ENCODE measurements at regions not wholly inside any gene's neighbourhood (a gene's known extent, or its start where the extent isn't known, plus 50 kb on each side); places are given as distances from the start of the nearest gene placed in this dataset.
"Not testable (repeated sequence)": the region's sequence is repeated elsewhere in the genome, so short reads cannot be mapped to it uniquely, and the experiment has no call there.

DNA sequence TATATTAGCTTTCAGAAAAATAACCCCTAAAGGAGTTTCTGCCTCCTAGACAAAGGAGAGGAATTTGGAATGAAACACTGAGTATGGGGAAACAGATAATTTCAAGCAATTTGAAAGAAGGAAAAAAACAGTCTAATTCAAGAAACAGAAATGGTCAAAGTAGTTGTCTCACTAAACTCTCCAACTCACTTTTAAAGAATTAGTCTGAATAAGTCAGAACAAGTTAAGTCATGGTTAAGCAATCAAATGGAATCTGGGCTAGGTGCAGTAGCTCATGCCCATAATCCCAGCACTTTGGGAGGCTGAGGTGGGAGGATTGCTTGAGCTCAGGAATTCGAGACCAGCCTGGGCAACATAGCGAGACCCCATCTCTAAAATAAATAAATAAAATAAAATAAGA is 95.7 kb upstream of the GRIA3 start:
- Histone ChIP-seq H3K36me3 (no peaks in the 10 kb centered on the region), H3K4me3 (no peak overlapping the region), H3K27me3 (replicated peaks; ENCODE audit: insufficient read depth) (no peaks in the 10 kb centered on the region), H3K9me3 (no peaks in the 10 kb centered on the region), H3K27ac (no peak overlapping the region), H3K4me1 (replicated peaks) (no peaks in the 10 kb centered on the region)
- intact Hi-C loops (cut with DNase I), result no loop called here
- DNase-seq (ENCODE audit: low spot score), result no peak
- WGBS, result 96% methylated on average over 2 of the region's 2 CpGs
- TF ChIP-seq POLR2A (IDR thresholded peaks at IDR 0.05) (no peak), POLR2AphosphoS5 (IDR thresholded peaks at IDR 0.05) (no peak)
- TF ChIP-seq, protein P1, sequence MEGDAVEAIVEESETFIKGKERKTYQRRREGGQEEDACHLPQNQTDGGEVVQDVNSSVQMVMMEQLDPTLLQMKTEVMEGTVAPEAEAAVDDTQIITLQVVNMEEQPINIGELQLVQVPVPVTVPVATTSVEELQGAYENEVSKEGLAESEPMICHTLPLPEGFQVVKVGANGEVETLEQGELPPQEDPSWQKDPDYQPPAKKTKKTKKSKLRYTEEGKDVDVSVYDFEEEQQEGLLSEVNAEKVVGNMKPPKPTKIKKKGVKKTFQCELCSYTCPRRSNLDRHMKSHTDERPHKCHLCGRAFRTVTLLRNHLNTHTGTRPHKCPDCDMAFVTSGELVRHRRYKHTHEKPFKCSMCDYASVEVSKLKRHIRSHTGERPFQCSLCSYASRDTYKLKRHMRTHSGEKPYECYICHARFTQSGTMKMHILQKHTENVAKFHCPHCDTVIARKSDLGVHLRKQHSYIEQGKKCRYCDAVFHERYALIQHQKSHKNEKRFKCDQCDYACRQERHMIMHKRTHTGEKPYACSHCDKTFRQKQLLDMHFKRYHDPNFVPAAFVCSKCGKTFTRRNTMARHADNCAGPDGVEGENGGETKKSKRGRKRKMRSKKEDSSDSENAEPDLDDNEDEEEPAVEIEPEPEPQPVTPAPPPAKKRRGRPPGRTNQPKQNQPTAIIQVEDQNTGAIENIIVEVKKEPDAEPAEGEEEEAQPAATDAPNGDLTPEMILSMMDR (IDR thresholded peaks at IDR 0.05), result no peak

DNA sequence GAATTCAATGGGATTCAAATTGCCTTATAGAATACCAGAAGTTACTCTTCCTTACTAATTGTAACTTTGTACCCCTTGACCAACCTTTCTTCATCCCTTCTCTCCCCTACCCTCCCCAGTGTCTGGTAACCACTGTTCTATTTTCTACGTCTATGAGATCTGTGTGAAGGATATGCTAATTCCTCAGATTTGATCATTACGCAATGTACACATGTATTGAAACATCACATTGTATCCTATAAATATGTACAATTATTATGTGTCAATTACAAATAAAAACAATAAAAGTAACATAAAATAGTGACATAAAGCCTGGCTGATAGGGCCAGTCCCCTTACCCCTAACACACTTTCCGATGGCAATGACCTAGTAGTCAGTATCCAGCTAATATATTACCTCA is 95.1 kb upstream of the GRIA3 start:
- H3K27me3 ChIP-seq (replicated peaks; ENCODE audit: insufficient read depth), result no peaks in the 10 kb centered on the region
- 74% methylated on average over 3 of the region's 3 CpGs for WGBS
- DNase-seq (ENCODE audit: low spot score), result no peak
- no peak overlapping the region for H3K27ac ChIP-seq
- H3K36me3 ChIP-seq, result no peaks in the 10 kb centered on the region
- TF ChIP-seq POLR2AphosphoS5 (IDR thresholded peaks at IDR 0.05) (no peak), POLR2A (IDR thresholded peaks at IDR 0.05) (no peak)
- TF ChIP-seq, protein P1 (IDR thresholded peaks at IDR 0.05), result no peak
- H3K4me3 ChIP-seq, result no peak overlapping the region
- no peaks in the 10 kb centered on the region for H3K9me3 ChIP-seq
- no peaks in the 10 kb centered on the region for H3K4me1 ChIP-seq (replicated peaks)
- intact Hi-C loops (cut with DNase I), result no loop called here

DNA sequence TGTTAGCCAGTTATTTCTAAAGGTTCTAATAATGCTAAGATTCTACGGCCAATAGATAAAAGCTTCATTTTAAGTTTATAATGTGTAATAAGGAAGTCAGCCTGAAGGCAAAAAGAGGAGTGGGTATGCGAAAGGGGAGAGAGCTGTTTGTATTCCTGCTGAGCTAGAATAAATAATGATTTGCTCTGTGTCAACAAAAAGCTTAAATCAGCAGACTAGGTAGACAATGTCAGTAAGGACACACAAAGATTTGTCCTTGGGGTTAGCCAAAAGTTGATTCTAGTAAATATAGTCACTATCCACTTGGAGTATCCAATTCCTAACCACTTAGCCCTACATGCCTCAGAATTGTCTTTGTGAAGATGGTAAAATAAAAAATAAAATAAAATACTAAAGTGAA is 90.3 kb upstream of the GRIA3 start:
- intact Hi-C loops (cut with DNase I), result no loop called here
- no peaks in the 10 kb centered on the region for H3K27me3 ChIP-seq (replicated peaks; ENCODE audit: insufficient read depth)
- TF ChIP-seq, protein P1 (IDR thresholded peaks at IDR 0.05), result no peak
- no peak for TF ChIP-seq POLR2AphosphoS5 (IDR thresholded peaks at IDR 0.05)
- H3K4me1 ChIP-seq (replicated peaks), result no peaks in the 10 kb centered on the region
- no peak overlapping the region for H3K4me3 ChIP-seq
- H3K36me3 ChIP-seq, result no peaks in the 10 kb centered on the region
- WGBS, result 61% methylated on average over 2 of the region's 2 CpGs
- DNase-seq (ENCODE audit: low spot score), result no peak
- H3K9me3 ChIP-seq, result no peaks in the 10 kb centered on the region
- H3K27ac ChIP-seq, result no peak overlapping the region

DNA sequence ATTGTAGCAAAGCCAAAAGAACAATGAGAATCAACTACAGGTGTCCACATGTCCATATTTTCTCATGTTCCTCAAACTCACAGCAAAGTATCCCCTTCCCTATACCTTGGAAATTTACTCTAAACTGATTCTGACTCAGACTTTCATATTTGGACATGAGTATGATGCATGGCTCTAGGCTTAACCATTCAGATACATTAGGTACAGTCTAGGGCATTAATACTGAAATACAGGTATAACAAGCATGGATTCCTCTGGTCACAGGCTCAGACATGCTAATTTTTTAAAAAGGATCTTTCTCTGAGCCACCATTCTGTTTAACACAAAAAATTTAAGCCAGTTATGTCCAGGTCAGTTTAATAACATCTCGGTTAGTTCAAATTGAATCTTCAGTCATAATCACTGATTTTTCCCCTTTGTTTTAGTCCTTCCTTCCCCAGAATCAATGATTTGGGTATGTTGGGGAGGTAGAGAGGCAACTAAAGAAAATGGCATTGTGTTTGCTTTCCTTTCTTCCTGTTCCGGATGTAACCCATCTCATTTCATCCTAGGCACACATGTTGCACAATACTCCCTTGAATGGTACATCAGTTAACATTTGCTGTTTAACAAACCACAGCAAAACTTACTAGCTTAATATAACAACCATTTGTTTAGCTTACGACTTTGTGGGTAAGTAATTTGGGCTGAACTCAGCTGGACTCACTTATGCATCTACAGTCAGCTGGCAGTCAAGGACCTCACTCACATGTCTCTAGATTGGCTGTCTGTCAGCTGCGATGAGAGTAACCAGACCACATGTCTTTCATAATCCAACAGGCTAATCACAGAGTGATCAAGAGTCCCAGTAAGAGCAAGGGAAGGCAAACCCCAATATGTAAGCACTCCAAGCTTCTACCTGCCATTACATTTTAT is 75.3 kb upstream of the GRIA3 start:
- TF ChIP-seq, protein P1 (IDR thresholded peaks at IDR 0.05), result no peak
- TF ChIP-seq POLR2A (IDR thresholded peaks at IDR 0.05), result no peak
- no peak for TF ChIP-seq POLR2AphosphoS5 (IDR thresholded peaks at IDR 0.05)
- no peaks in the 10 kb centered on the region for H3K27me3 ChIP-seq (replicated peaks; ENCODE audit: insufficient read depth)
- no peak overlapping the region for H3K27ac ChIP-seq
- H3K9me3 ChIP-seq, result no peaks in the 10 kb centered on the region
- no peak for DNase-seq (ENCODE audit: low spot score)
- no peaks in the 10 kb centered on the region for H3K4me1 ChIP-seq (replicated peaks)
- intact Hi-C loops (cut with DNase I), result no loop called here
- 78% methylated on average over 4 of the region's 4 CpGs for WGBS
- H3K4me3 ChIP-seq, result no peak overlapping the region
- H3K36me3 ChIP-seq, result no peaks in the 10 kb centered on the region

DNA sequence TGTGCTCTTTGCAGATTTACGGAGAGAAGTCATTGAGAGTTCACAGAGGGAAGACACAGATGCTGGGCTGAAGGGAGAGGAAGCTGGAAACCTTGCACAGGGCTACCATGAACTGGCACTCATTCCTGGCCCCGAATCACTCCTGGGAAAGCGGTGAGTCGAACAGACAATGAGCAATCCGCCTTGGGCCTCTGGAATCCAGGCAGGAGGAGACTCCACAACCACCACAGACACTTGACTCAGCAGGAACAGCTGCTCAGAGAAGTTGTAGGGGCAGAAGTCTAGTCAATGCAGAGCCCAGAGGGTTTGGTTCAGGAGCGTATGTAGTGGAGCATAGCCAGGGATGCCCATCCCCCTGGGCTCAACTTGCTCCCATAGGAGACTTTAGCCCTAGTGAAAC is 62.8 kb upstream of the GRIA3 start:
- Histone ChIP-seq H3K27ac (no peak overlapping the region), H3K4me1 (replicated peaks) (no peaks in the 10 kb centered on the region), H3K9me3 (no peaks in the 10 kb centered on the region), H3K36me3 (no peaks in the 10 kb centered on the region), H3K4me3 (no peak overlapping the region), H3K27me3 (replicated peaks; ENCODE audit: insufficient read depth) (no peaks in the 10 kb centered on the region)
- intact Hi-C loops (cut with DNase I), result no loop called here
- 100% methylated on average over 2 of the region's 6 CpGs for WGBS
- DNase-seq (ENCODE audit: low spot score), result no peak
- TF ChIP-seq POLR2AphosphoS5 (IDR thresholded peaks at IDR 0.05) (no peak), POLR2A (IDR thresholded peaks at IDR 0.05) (no peak)
- TF ChIP-seq, protein P1 (IDR thresholded peaks at IDR 0.05), result no peak

DNA sequence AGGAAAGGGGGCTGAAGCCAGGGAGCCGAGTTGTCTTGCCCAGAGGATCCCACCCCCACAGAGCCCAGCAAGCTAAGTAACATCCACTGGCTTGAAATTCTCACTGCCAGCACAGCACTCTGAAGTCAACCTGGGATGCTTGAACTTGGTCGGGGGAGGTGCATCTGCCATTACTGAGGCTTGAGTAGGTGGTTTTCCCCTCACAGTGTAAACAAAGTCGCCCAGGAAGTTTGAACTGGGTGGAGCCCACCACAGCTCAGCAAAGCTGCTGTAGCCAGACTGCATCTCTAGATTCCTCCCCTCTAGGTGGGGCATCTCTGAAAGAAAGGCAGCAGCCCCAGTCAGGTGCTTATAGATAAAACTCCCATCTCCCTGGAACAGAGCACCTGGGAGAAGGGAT is 54.3 kb upstream of the GRIA3 start:
- 80% methylated on average over 1 of the region's 3 CpGs for WGBS
- not testable (repeated sequence) for H3K9me3 ChIP-seq

More for the DNA sequence above, 54.3 kb upstream of the GRIA3 start:
- H3K27ac ChIP-seq; H3K4me3 ChIP-seq; H3K27me3 ChIP-seq (replicated peaks; ENCODE audit: insufficient read depth); intact Hi-C loops (cut with DNase I); H3K4me1 ChIP-seq (replicated peaks); H3K36me3 ChIP-seq; DNase-seq (ENCODE audit: low spot score): not testable (repeated sequence)

Measured in prostate gland (tissue), 2 donors.